Tibial nerve (tissue), 4 donors: ENCODE measurements at regions not wholly inside any gene's neighbourhood (a gene's known extent, or its start where the extent isn't known, plus 50 kb on each side); places are given as distances from the start of the nearest gene placed in this dataset.

Experiments
- CTCF ChIP-seq, 5 experiments: fragments of 200-600 bp in 3 of 5; fragments of 450-650 bp in 2 of 5; sonication (generic) in 3 of 5; IDR thresholded peaks; one replicate each; pipeline ENCODE4 v1.5.1; 2016 to 2019; ENCODE audit warnings: antibody characterized with exemption in 5 of 5, mild to moderate bottlenecking in 3 of 5, moderate library complexity in 2 of 5
- EP300 ChIP-seq, 2 donors: sonication (generic); formaldehyde crosslinking; IDR thresholded peaks; one replicate each; pipeline ENCODE4 v1.6.1; 2017; ENCODE audit warnings: antibody characterized with exemption in 2 of 2, mild to moderate bottlenecking in 1 of 2
- POLR2A ChIP-seq, 2 donors: fragments of 450-650 bp; IDR thresholded peaks; one replicate each; pipeline ENCODE4 v1.6.1; 2017; ENCODE audit warnings: antibody characterized with exemption in 2 of 2, mild to moderate bottlenecking in 2 of 2, moderate library complexity in 2 of 2

GRCh38 chr14:29043737-29044136 is 277.1 kb downstream of the FOXG1 start:
- no peak for TF ChIP-seq CTCF (IDR thresholded peaks at IDR 0.05)
- TF ChIP-seq EP300 (IDR thresholded peaks at IDR 0.05), result no peak
- no peak for TF ChIP-seq POLR2A (IDR thresholded peaks at IDR 0.05)
